NCI-H1048 (cell line): ENCODE measurements at regions not wholly inside any gene's neighbourhood (a gene's known extent, or its start where the extent isn't known, plus 50 kb on each side); places are given as distances from the start of the nearest gene placed in this dataset.

Experiments
- DNase-seq: peaks from one replicate; lab custom pipeline; 2025; lab: John Stamatoyannopoulos, UW

- DNase-seq, result no peak
Observed at GRCh38 chr6:71396410-71396801, 107.8 kb downstream of the OGFRL1 start.

- DNase-seq, result no peak
Observed at GRCh38 chr6:71399279-71399678, 110.7 kb downstream of the OGFRL1 start.

GRCh38 chr6:71400852-71401251, 112.2 kb downstream of the OGFRL1 start:
- no peak for DNase-seq

- DNase-seq, result no peak
Observed at GRCh38 chr6:71402096-71402495, 113.5 kb downstream of the OGFRL1 start.

- no peak for DNase-seq
Observed at GRCh38 chr6:71403422-71404134, 115.0 kb downstream of the OGFRL1 start.

GRCh38 chr6:71404145-71404966, 115.7 kb downstream of the OGFRL1 start:
- no peak for DNase-seq

GRCh38 chr6:71404967-71405278, 116.3 kb downstream of the OGFRL1 start:
- no peak for DNase-seq

GRCh38 chr6:71405416-71405815, 116.8 kb downstream of the OGFRL1 start:
- DNase-seq, result no peak

GRCh38 chr6:71406865-71407860, 118.6 kb downstream of the OGFRL1 start:
- DNase-seq, result no peak

- DNase-seq, result no peak
Observed at GRCh38 chr6:71408787-71409723, 120.4 kb downstream of the OGFRL1 start.

- DNase-seq, result no peak
Observed at GRCh38 chr6:71410164-71410566, 121.6 kb downstream of the OGFRL1 start.

- DNase-seq, result no peak
Observed at GRCh38 chr6:71410681-71411080, 122.1 kb downstream of the OGFRL1 start.

- no peak for DNase-seq
Observed at GRCh38 chr6:71411882-71412281, 123.3 kb downstream of the OGFRL1 start.

GRCh38 chr6:71412559-71413140, 124.0 kb downstream of the OGFRL1 start:
- no peak for DNase-seq

GRCh38 chr6:71414486-71414885, 125.9 kb downstream of the OGFRL1 start:
- DNase-seq, result no peak

- DNase-seq, result no peak
Observed at GRCh38 chr6:71419217-71420094, 130.8 kb downstream of the OGFRL1 start.

- DNase-seq, result no peak
Observed at GRCh38 chr6:71420095-71420692, 131.6 kb downstream of the OGFRL1 start.

GRCh38 chr6:71420693-71421328, 132.2 kb downstream of the OGFRL1 start:
- DNase-seq, result peak; percentile 79

GRCh38 chr6:71421611-71422010, 133.0 kb downstream of the OGFRL1 start:
- DNase-seq, result no peak
